ENCODE measurements at regions not wholly inside any gene's neighbourhood (a gene's known extent, or its start where the extent isn't known, plus 50 kb on each side); places are given as distances from the start of the nearest gene placed in this dataset.
"Not testable (repeated sequence)": the region's sequence is repeated elsewhere in the genome, so short reads cannot be mapped to it uniquely, and the experiment has no call there.

DNA sequence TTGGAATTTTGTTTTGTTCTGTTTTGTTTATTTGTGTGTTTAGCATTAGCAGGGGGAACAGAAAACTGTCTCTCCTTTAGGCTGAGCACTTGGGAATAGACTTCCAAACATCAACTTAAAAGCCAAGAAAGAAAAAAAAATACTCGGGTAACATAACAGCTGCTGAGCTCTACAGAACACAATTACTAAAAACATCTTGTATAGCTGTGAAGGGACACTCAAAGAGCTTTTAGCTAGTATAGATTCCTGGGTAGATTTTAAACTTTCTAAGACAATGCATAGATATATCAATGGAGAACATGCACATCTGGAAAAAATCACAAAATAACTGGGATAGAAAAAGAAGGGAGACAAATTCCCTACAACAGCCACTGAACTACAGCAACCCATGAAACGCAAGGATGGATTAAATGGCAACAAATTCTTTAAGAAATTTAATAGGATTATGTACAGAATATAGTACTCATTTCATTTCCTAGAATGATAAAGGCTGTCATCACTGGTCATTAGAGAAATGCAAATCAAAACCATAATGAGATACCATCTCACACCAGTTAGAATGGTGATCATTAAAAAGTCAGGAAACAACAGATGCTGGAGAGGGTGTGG, 174.3 kb upstream of the KRR1 start:
- H3K9ac ChIP-seq (ENCODE audit: low read length), result no peak overlapping the region
- no peaks in the 10 kb centered on the region for H3K4me1 ChIP-seq (ENCODE audit: control insufficient read depth, insufficient read depth, low read length)
- no peaks in the 10 kb centered on the region for H3K36me3 ChIP-seq (ENCODE audit: control insufficient read depth, insufficient read depth, low read length)
- no peaks in the 10 kb centered on the region for H3K9me3 ChIP-seq (ENCODE audit: control insufficient read depth, insufficient read depth, low read depth, low read length)
- no peak overlapping the region for H3K27ac ChIP-seq (ENCODE audit: low read depth, low read length)
- no peaks in the 10 kb centered on the region for H3K27me3 ChIP-seq (ENCODE audit: control insufficient read depth, insufficient read depth, low read length)
- H3K4me3 ChIP-seq (ENCODE audit: low read depth, low read length), result no peak overlapping the region

GRCh38 chr12:75684678-75685616, 173.5 kb upstream of the KRR1 start:
- H3K36me3 ChIP-seq (ENCODE audit: control insufficient read depth, insufficient read depth, low read length), result no peaks in the 10 kb centered on the region
- H3K27ac ChIP-seq (ENCODE audit: low read depth, low read length), result no peak overlapping the region
- H3K9me3 ChIP-seq (ENCODE audit: control insufficient read depth, insufficient read depth, low read depth, low read length), result no peaks in the 10 kb centered on the region
- H3K4me1 ChIP-seq (ENCODE audit: control insufficient read depth, insufficient read depth, low read length), result no peaks in the 10 kb centered on the region
- no peak overlapping the region for H3K9ac ChIP-seq (ENCODE audit: low read length)
- H3K4me3 ChIP-seq (ENCODE audit: low read depth, low read length), result no peak overlapping the region
- H3K27me3 ChIP-seq (ENCODE audit: control insufficient read depth, insufficient read depth, low read length), result no peaks in the 10 kb centered on the region

- not testable (repeated sequence) for H3K9me3 ChIP-seq (ENCODE audit: control insufficient read depth, insufficient read depth, low read depth, low read length); H3K4me1 ChIP-seq (ENCODE audit: control insufficient read depth, insufficient read depth, low read length); H3K36me3 ChIP-seq (ENCODE audit: control insufficient read depth, insufficient read depth, low read length); H3K9ac ChIP-seq (ENCODE audit: low read length); H3K27ac ChIP-seq (ENCODE audit: low read depth, low read length); H3K4me3 ChIP-seq (ENCODE audit: low read depth, low read length); H3K27me3 ChIP-seq (ENCODE audit: control insufficient read depth, insufficient read depth, low read length)
These were observed 172.7 kb upstream of the KRR1 start for GRCh38 chr12:75683995-75684586.

DNA sequence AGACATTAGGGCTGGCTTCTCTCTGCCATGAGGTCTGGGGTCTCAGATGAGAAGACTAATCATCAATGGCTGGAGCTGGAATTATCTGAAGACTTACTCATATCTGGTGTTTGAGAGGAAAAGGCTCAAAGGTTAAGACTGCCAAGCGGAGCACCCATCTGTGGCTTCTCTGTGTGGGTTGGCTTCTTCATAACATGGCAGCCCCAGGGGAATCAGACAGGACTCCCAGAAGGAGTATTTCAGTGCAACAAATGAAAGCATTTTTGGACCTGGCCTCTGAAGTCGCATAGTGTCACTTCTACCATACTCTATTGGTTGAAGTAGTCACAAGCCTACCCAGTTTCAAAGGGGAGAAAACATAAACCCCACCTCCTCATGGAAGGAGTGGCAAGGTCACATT, 171.8 kb upstream of the KRR1 start:
- Histone ChIP-seq H3K27me3 (ENCODE audit: control insufficient read depth, insufficient read depth, low read length) (no peaks in the 10 kb centered on the region), H3K27ac (ENCODE audit: low read depth, low read length) (no peak overlapping the region), H3K9me3 (ENCODE audit: control insufficient read depth, insufficient read depth, low read depth, low read length) (no peaks in the 10 kb centered on the region), H3K36me3 (ENCODE audit: control insufficient read depth, insufficient read depth, low read length) (no peaks in the 10 kb centered on the region), H3K4me3 (ENCODE audit: low read depth, low read length) (no peak overlapping the region), H3K4me1 (ENCODE audit: control insufficient read depth, insufficient read depth, low read length) (no peaks in the 10 kb centered on the region), H3K9ac (ENCODE audit: low read length) (no peak overlapping the region)

DNA sequence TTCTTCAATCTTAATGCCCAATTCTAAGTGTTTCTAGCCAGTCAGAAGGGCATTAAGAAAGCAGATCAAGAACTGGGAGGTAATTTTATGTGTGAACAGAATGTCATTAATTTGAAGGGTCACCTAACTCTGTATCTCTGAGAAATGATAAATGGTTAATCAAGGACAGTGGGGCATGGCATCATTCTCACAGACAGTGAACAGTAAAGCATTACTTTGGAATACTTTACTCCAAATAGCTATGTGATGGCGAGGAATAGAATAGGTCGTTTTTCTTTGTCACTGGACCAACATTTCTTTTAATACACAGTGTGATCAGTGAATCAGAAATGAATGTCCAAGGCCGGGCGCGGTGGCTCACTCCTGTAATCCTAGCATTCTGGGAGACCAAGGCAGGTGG, 166.1 kb upstream of the KRR1 start:
- Histone ChIP-seq H3K4me1 (ENCODE audit: control insufficient read depth, insufficient read depth, low read length) (no peaks in the 10 kb centered on the region), H3K4me3 (ENCODE audit: low read depth, low read length) (no peak overlapping the region), H3K36me3 (ENCODE audit: control insufficient read depth, insufficient read depth, low read length) (no peaks in the 10 kb centered on the region), H3K9me3 (ENCODE audit: control insufficient read depth, insufficient read depth, low read depth, low read length) (no peaks in the 10 kb centered on the region), H3K27ac (ENCODE audit: low read depth, low read length) (no peak overlapping the region), H3K9ac (ENCODE audit: low read length) (no peak overlapping the region), H3K27me3 (ENCODE audit: control insufficient read depth, insufficient read depth, low read length) (no peaks in the 10 kb centered on the region)

- Histone ChIP-seq H3K9me3 (ENCODE audit: control insufficient read depth, insufficient read depth, low read depth, low read length) (no peaks in the 10 kb centered on the region), H3K27me3 (ENCODE audit: control insufficient read depth, insufficient read depth, low read length) (no peaks in the 10 kb centered on the region), H3K27ac (ENCODE audit: low read depth, low read length) (no peak overlapping the region), H3K4me1 (ENCODE audit: control insufficient read depth, insufficient read depth, low read length) (no peaks in the 10 kb centered on the region), H3K9ac (ENCODE audit: low read length) (no peak overlapping the region), H3K4me3 (ENCODE audit: low read depth, low read length) (no peak overlapping the region), H3K36me3 (ENCODE audit: control insufficient read depth, insufficient read depth, low read length) (no peaks in the 10 kb centered on the region)
These were observed 163.0 kb upstream of the KRR1 start for GRCh38 chr12:75674393-75674792.

- no peaks in the 10 kb centered on the region for H3K36me3 ChIP-seq (ENCODE audit: control insufficient read depth, insufficient read depth, low read length)
- H3K9me3 ChIP-seq (ENCODE audit: control insufficient read depth, insufficient read depth, low read depth, low read length), result no peaks in the 10 kb centered on the region
- H3K9ac ChIP-seq (ENCODE audit: low read length), result no peak overlapping the region
- H3K4me3 ChIP-seq (ENCODE audit: low read depth, low read length), result no peak overlapping the region
- no peaks in the 10 kb centered on the region for H3K27me3 ChIP-seq (ENCODE audit: control insufficient read depth, insufficient read depth, low read length)
- H3K27ac ChIP-seq (ENCODE audit: low read depth, low read length), result no peak overlapping the region
- H3K4me1 ChIP-seq (ENCODE audit: control insufficient read depth, insufficient read depth, low read length), result peaks cover 1% of the 10 kb centered on the region; the same call in 1 of the 2 replicates
These were observed 160.8 kb upstream of the KRR1 start for GRCh38 chr12:75672200-75672599.

GRCh38 chr12:75670216-75670615, 158.8 kb upstream of the KRR1 start:
- no peaks in the 10 kb centered on the region for H3K9me3 ChIP-seq (ENCODE audit: control insufficient read depth, insufficient read depth, low read depth, low read length)
- H3K36me3 ChIP-seq (ENCODE audit: control insufficient read depth, insufficient read depth, low read length), result no peaks in the 10 kb centered on the region
- no peak overlapping the region for H3K27ac ChIP-seq (ENCODE audit: low read depth, low read length)
- no peak overlapping the region for H3K9ac ChIP-seq (ENCODE audit: low read length)
- H3K4me3 ChIP-seq (ENCODE audit: low read depth, low read length), result no peak overlapping the region
- no peaks in the 10 kb centered on the region for H3K27me3 ChIP-seq (ENCODE audit: control insufficient read depth, insufficient read depth, low read length)
- H3K4me1 ChIP-seq (ENCODE audit: control insufficient read depth, insufficient read depth, low read length), result peaks cover 7% of the 10 kb centered on the region

- no peaks in the 10 kb centered on the region for H3K9me3 ChIP-seq (ENCODE audit: control insufficient read depth, insufficient read depth, low read depth, low read length)
- peaks cover 7% of the 10 kb centered on the region for H3K4me1 ChIP-seq (ENCODE audit: control insufficient read depth, insufficient read depth, low read length)
- no peak overlapping the region for H3K4me3 ChIP-seq (ENCODE audit: low read depth, low read length)
- H3K27ac ChIP-seq (ENCODE audit: low read depth, low read length), result no peak overlapping the region
- no peaks in the 10 kb centered on the region for H3K27me3 ChIP-seq (ENCODE audit: control insufficient read depth, insufficient read depth, low read length)
- H3K36me3 ChIP-seq (ENCODE audit: control insufficient read depth, insufficient read depth, low read length), result no peaks in the 10 kb centered on the region
- H3K9ac ChIP-seq (ENCODE audit: low read length), result no peak overlapping the region
These were observed 155.5 kb upstream of the KRR1 start for GRCh38 chr12:75666939-75667334.

DNA sequence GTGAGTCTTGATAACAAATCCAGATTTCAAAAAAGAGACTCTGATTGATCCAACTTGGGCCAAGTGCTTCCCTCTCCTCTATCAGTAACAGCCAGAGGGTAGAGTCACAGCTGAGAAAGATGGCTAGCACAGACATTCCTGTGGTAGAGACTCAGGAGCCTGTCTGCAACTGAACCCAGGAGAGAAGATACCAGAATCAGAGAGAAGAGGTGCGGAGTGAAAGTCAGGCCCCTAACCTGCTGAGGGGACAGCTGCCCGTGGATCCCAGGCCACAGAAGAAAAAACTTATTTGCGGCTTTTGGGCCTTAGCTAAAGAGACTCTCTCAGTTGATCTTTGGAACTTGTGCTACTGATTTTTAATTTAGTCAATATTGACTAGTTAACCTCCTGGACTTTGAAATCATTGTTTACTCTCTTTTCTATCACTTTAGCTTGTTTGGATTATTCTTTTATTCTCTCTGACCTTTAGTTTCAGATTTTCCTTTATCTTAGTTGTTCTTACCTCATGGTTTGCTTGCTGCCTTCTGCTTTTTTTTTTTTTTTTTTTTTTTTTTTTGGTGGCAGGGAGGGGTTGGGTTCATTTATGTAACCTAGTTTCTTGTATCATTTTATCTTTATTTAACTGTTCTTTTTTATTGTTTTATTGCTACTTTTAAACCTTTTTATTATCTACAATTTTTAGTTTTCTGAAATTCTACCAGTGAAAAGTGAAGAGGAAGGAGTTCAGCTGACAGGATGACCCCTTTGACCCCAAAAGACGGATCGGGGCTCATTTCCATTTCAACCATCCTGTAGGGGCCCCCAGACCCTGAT, 154.9 kb upstream of the KRR1 start:
- peaks cover 7% of the 10 kb centered on the region for H3K4me1 ChIP-seq (ENCODE audit: control insufficient read depth, insufficient read depth, low read length)
- H3K27ac ChIP-seq (ENCODE audit: low read depth, low read length), result no peak overlapping the region
- no peaks in the 10 kb centered on the region for H3K27me3 ChIP-seq (ENCODE audit: control insufficient read depth, insufficient read depth, low read length)
- H3K9ac ChIP-seq (ENCODE audit: low read length), result no peak overlapping the region
- no peaks in the 10 kb centered on the region for H3K36me3 ChIP-seq (ENCODE audit: control insufficient read depth, insufficient read depth, low read length)
- no peak overlapping the region for H3K4me3 ChIP-seq (ENCODE audit: low read depth, low read length)
- H3K9me3 ChIP-seq (ENCODE audit: control insufficient read depth, insufficient read depth, low read depth, low read length), result no peaks in the 10 kb centered on the region
